GM23248 (cell line): ENCODE measurements at regions not wholly inside any gene's neighbourhood (a gene's known extent, or its start where the extent isn't known, plus 50 kb on each side); places are given as distances from the start of the nearest gene placed in this dataset.

ENCODE experiments used
- EZH2 ChIP-seq: fragments of 200-600 bp; sonication (generic); IDR thresholded peaks from 2 replicates; pipeline ENCODE4 v1.6.1; 2018; ENCODE audit warnings: antibody characterized with exemption, mild to moderate bottlenecking; ENCODE audit not compliant: insufficient read depth, poor library complexity, severe bottlenecking
- EZH2phosphoT487 ChIP-seq: fragments of 200-600 bp; sonication (generic); IDR thresholded peaks from 2 replicates; pipeline ENCODE4 v1.6.1; 2018; ENCODE audit warnings: antibody characterized with exemption, moderate library complexity, mild to moderate bottlenecking, low read depth; ENCODE audit not compliant: insufficient read depth

DNA sequence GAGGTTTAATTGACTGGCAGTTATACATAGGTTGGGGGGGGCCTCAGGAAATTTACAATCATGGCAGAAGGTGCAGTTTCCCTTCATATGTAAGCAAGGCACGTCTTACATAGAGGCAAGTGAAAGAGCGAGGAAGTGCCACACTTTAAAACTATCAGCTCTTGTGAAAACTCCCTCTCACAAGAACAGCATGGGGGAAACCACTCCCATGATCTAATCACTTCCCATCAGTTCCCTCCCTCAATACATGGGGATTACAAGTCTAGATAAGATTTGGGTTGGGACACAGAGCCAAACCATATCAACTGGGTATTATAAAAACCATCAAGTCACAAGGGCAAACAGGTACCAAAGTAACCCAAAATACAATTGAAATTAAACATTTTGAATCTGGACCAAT, 182.0 kb upstream of the FAT4 start:
- no peak for TF ChIP-seq EZH2
- no peak for TF ChIP-seq EZH2phosphoT487
